Fibroblast of villous mesenchyme (primary cell): ENCODE measurements at regions not wholly inside any gene's neighbourhood (a gene's known extent, or its start where the extent isn't known, plus 50 kb on each side); places are given as distances from the start of the nearest gene placed in this dataset.
A peak's percentile ranks its signal among the peaks of the same experiment; 100 is the strongest.

Experiments
- DNase-seq: peaks from one replicate; pipeline ENCODE4 v3.0.0-alpha.2; 2010; ENCODE audit warnings: low read depth
- H3K4me3 ChIP-seq: 2 replicates; pipeline ENCODE4 v1.5.1; 2011; ENCODE audit warnings: low read depth, mild to moderate bottlenecking, low read length
- TF ChIP-seq, protein P1 (sequence below): IDR thresholded peaks from 2 replicates; pipeline ENCODE4 v1.5.1; 2012; ENCODE audit warnings: low read depth, mild to moderate bottlenecking, low read length; ENCODE audit not compliant: insufficient read depth

GRCh38 chr15:38042707-38043445 lies 108.4 kb downstream of the TMCO5A start:
- peak; percentile 24 for DNase-seq
- no peak overlapping the region for H3K4me3 ChIP-seq
- TF ChIP-seq, protein P1, sequence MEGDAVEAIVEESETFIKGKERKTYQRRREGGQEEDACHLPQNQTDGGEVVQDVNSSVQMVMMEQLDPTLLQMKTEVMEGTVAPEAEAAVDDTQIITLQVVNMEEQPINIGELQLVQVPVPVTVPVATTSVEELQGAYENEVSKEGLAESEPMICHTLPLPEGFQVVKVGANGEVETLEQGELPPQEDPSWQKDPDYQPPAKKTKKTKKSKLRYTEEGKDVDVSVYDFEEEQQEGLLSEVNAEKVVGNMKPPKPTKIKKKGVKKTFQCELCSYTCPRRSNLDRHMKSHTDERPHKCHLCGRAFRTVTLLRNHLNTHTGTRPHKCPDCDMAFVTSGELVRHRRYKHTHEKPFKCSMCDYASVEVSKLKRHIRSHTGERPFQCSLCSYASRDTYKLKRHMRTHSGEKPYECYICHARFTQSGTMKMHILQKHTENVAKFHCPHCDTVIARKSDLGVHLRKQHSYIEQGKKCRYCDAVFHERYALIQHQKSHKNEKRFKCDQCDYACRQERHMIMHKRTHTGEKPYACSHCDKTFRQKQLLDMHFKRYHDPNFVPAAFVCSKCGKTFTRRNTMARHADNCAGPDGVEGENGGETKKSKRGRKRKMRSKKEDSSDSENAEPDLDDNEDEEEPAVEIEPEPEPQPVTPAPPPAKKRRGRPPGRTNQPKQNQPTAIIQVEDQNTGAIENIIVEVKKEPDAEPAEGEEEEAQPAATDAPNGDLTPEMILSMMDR = no peak

- TF ChIP-seq, protein P1 = no peak
- no peak overlapping the region for H3K4me3 ChIP-seq
These were observed 112.0 kb downstream of the TMCO5A start for GRCh38 chr15:38046257-38047051.

DNA sequence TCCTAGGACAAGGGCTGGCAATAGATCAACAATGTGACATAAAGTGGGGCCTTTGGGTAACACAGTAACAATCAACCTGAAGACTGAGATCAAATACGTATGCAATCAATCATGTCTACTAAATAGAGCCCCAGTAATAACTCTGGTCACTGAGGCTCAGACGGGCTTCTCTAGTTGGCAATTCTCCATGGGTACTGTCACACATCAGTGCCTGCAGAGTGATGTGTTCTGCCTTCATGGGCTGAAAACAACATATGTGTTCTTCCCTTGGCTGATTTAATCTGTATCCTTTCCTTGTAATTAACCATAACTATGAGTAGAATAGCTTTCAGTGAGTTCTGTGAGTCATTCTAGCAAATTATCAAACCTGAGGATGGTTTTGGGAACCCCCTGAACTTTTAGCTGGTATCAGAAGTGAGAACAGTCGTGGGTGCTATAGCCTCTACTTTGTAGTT lies 113.6 kb downstream of the TMCO5A start:
- DNase-seq = no peak
- TF ChIP-seq, protein P1 = no peak
- H3K4me3 ChIP-seq = no peak overlapping the region

More at GRCh38 chr15:38046257-38047051, 112.0 kb downstream of the TMCO5A start:
- DNase-seq = no peak

DNA sequence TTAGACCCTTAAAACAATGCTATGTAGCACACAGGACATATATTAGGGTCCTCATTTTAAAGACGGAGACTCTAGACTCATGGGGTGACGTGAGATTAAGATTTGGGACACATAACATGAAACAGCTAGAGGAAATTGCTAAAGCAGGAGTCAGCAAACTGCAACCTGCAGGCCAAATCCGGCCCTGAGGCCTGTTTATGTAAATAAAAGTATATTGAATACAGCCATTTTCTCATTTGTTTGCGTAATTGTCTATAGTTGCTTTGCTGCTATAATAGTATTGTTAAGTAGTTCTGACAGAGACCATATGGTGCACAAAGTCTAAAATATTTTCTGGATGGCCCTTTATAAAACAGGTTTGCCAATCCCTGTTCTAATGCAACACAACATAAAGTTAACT lies 115.5 kb downstream of the TMCO5A start:
- peak; percentile 52 for DNase-seq
- no peak overlapping the region for H3K4me3 ChIP-seq
- TF ChIP-seq, protein P1 = no peak

DNA sequence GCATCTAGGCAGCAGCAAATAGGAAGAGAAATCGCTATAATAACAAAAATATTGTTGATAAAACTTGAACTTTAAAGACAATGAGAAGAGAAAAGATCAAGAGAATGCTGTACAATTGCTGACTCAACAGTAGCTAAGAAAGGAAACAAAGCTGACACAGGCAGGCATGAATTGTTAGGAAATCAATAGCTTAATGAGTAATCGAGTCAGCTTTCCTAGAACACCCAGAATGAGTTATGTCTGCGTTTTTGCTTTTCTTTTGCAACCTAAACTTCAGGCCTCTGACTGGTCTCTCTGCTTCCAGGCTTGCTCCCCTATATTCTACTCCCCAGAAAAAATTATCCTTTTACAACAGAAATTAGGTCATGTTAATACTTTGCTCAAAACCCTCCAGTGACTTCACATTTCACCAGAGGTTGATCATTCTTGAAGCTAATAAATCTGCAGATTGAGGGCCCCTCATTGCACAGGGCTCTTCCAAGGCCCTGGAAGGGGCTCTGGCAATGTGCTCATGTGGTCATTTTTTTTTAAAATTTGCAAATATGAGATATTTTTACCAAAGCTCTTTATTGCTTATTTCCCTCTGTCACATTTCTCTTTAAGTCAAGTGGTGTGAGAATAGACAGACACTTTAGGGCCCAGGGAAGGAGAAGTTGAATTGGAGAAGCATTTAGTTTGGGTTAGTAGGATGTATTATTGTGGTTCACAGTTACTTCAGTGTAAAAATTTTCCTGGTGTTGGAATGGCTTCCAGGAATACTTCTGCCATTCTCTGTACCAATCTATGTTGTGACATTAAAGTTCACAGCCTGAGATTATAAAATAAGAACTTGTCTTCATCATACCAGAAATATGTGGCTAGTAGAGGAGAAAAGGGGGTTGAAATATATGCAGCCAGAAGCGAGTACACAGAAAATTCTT lies 116.3 kb downstream of the TMCO5A start:
- peak; percentile 75 for DNase-seq
- no peak overlapping the region for H3K4me3 ChIP-seq

DNA sequence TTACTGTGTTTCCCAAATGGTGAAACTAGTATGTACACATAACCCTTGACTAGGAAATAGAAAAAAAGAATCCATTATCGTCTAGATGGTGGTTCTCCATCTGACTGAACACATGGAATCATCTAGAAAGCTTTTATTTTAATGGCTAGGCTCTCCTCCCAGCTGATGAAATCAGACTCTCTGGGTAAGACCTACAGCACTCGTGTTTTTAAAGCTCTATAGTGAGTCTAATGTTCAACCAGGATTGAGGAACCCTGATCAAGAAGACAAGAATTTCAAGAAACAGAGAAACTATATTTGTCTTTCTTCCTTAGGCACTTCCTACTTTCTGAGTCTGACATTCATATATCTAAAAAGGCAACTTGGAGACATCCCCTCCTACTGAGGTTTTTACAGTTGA lies 118.8 kb downstream of the TMCO5A start:
- H3K4me3 ChIP-seq = no peak overlapping the region
- no peak for DNase-seq
- TF ChIP-seq, protein P1 = no peak

More for the DNA sequence above, 116.3 kb downstream of the TMCO5A start:
- TF ChIP-seq, protein P1 = no peak
